MM.1S (cell line): ENCODE measurements at regions not wholly inside any gene's neighbourhood (a gene's known extent, or its start where the extent isn't known, plus 50 kb on each side); places are given as distances from the start of the nearest gene placed in this dataset.

ENCODE experiments used
- EZH2 ChIP-seq: fragments of 300-600 bp; sonication (generic); optimal IDR thresholded peaks from 2 replicates; pipeline ENCODE3; 2017; ENCODE audit warnings: low read depth, mild to moderate bottlenecking, antibody characterized with exemption, low read length, mixed read lengths
- TF ChIP-seq, protein P1 (sequence below): fragments of 300-600 bp; sonication (generic); IDR thresholded peaks from 2 replicates; pipeline ENCODE4 v1.5.1; 2016; ENCODE audit warnings: antibody characterized with exemption, low read length, mixed read lengths

DNA sequence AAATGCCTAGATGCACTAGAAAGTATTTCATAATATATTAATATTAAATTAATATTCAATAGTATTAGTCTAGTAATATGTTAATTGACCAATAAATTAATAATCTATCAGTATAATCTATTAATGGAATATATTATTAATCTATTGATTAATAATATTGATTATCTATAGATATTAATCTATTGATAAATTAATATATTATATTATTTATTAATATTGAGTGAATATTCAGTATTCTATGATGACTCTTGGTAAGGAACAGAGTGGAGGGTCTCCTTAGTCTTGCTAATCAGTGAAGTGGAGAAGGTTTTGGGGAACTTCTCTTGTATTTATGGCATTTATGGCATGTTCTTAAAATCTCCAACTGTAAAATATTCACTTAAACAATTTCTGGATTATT is 679.3 kb upstream of the FLRT2 start:
- TF ChIP-seq, protein P1, sequence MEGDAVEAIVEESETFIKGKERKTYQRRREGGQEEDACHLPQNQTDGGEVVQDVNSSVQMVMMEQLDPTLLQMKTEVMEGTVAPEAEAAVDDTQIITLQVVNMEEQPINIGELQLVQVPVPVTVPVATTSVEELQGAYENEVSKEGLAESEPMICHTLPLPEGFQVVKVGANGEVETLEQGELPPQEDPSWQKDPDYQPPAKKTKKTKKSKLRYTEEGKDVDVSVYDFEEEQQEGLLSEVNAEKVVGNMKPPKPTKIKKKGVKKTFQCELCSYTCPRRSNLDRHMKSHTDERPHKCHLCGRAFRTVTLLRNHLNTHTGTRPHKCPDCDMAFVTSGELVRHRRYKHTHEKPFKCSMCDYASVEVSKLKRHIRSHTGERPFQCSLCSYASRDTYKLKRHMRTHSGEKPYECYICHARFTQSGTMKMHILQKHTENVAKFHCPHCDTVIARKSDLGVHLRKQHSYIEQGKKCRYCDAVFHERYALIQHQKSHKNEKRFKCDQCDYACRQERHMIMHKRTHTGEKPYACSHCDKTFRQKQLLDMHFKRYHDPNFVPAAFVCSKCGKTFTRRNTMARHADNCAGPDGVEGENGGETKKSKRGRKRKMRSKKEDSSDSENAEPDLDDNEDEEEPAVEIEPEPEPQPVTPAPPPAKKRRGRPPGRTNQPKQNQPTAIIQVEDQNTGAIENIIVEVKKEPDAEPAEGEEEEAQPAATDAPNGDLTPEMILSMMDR: no peak
- TF ChIP-seq EZH2: no peak
